Stimulated activated CD4-positive, alpha-beta T cell treated with anti-CD3 and anti-CD28 coated beads, Interleukin-4, amount 100 ng/mL, for 24 hours (primary cell): ENCODE measurements at regions not wholly inside any gene's neighbourhood (a gene's known extent, or its start where the extent isn't known, plus 50 kb on each side); places are given as distances from the start of the nearest gene placed in this dataset.
"Not testable (repeated sequence)": the region's sequence is repeated elsewhere in the genome, so short reads cannot be mapped to it uniquely, and the experiment has no call there.

Source experiments
- DNase-seq: peaks from one replicate; pipeline ENCODE4 v3.0.0-alpha.2; 2020

DNA sequence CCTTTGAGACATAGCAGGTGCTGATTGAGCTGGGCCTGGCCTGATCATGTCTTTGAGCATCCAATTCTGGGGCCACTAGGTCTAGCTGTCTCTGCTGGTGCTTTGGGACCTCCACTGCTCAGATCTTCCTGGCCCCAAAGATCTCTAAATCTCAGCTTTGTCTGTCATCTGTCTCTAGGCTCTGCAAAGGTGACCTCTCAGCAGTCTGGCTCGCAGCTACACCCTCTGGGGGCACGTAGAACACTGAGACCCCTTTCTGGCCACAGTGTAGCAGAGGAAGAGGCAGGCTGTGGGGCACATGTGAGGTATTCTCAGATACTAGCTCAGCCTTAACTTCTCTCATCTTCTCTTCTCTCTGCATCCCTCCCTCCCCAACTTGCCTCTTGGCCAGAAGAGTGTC lies 298.1 kb upstream of the PLGLB1 start:
- DNase-seq, result not testable (repeated sequence)

DNA sequence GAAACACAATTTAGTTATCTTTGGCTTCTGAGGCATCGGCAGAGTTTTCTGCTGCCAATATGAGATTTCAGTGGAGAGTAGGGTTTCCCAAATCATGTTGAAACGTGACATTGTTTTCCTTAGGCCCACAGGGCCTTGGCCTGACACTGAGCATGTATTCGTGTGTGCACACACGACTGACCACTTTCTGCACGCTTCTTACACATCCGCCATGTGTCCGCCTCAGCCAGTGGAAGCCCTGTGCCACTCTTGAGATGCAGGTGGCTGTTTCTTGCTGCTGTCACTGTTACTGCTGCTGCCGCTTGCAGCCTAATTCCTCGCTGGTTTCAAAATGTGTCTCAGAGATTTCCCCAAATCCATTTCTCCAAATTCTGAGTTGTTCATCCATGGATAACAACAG lies 299.6 kb upstream of the PLGLB1 start:
- DNase-seq, result not testable (repeated sequence)

DNA sequence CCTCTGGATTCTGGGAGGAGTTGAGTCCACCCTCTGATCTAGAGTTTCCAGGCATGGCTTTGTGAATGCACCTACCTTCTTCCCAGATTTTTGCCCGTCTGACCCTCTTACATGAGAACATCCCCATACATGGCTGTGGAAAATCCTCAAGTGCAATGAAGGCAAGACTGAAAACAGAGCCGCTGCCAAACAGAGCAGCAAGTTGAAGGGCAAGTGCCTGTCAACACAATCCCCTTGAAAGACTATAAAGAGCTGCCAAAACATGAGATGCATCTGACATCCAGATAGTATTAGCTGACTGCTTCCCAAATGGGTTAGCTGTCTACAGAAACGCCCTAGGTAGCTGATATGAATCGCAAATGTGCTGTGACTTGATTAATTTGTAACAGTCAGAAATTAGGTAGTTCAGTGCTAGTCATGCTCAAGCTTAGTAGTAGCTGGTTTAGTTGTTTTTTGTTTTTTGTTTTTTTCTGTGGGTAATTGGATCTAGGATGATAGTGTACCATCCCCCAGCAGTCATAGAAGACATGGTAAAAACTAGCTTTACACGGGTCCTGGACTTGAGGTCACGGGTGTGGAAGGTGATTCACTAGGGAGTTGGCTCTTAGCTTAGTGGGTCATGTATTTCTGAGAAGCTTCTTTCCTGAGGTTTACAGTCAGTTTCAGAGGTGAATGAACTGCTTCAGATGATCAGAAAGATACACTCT lies 302.8 kb upstream of the PLGLB1 start:
- not testable (repeated sequence) for DNase-seq

DNA sequence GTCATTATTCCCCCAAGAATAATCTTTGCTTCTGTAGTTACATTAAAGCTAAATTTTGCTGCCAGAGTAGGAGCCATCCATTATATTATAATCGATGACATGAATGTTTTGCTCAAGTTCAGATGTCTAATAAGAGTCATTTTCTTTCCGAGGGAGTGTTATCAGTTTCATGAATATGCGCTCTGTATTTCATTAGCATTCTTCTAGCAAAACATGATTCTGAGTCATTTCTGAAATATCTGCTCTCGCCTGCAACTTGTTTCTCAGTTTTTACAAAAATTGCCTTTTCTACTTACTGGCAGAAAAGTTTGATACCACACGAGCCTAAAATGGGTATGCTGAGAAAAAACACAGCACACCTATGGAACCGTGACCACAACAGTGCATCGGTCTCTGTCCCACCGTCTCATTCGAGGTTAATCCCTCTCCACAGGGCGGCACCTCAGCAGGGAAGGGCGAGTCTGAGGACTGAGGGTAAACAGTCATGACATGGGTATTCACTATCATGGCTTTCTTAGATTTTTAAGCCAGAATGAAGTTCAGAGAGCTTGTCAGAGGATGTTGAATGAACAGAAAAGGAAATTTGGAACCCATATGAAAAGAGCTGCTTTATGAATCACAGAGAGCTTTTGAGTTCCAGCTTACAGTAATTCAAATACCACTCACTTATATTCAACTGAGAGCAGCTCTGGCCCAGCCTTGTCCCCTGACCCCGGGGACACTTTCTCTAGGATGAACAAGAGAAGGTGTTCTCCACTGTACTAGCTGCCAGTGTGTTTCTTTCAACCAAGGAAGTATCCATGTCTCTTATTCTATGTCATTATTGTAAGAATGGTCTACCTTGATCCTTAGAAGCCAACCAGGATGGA lies 303.6 kb upstream of the PLGLB1 start:
- not testable (repeated sequence) for DNase-seq

DNA sequence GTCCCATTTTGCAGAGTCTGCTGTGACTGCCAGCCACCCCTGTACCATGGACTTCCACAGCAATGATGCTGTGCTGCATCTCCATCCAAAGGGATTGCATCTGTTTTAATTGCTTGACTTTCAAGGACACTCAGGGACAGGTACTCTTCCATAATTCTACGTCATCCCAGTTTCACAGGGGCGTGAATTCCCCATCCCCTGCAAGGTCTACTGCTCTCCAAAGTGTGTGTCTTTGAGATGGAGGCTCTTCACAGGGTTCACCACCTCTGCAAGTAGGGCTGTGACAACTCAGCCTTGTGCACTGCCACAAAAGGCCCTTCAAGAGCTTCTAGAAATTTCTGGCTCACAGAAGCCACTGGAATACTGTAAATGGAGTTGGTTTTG lies 304.3 kb upstream of the PLGLB1 start:
- not testable (repeated sequence) for DNase-seq

DNA sequence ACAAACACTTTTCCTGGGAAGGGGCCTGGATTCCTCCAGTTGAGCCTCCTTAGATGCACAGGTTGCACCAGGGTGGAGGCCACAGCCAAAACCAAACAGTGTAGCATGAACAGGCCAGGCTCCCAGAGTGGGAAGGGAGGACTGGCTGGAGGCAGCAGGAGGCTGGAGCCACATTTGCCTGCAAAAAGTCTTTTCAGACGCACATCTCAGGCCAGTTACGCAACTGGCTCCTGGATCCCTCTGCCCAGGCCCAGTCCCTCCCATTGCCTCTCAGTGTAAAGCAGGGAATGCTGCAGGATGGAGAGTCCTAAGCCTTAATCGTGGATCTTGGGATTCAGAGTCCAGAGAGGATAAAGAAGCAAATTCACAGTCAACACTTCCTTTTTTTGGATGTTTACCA lies 305.1 kb upstream of the PLGLB1 start:
- DNase-seq, result not testable (repeated sequence)

DNA sequence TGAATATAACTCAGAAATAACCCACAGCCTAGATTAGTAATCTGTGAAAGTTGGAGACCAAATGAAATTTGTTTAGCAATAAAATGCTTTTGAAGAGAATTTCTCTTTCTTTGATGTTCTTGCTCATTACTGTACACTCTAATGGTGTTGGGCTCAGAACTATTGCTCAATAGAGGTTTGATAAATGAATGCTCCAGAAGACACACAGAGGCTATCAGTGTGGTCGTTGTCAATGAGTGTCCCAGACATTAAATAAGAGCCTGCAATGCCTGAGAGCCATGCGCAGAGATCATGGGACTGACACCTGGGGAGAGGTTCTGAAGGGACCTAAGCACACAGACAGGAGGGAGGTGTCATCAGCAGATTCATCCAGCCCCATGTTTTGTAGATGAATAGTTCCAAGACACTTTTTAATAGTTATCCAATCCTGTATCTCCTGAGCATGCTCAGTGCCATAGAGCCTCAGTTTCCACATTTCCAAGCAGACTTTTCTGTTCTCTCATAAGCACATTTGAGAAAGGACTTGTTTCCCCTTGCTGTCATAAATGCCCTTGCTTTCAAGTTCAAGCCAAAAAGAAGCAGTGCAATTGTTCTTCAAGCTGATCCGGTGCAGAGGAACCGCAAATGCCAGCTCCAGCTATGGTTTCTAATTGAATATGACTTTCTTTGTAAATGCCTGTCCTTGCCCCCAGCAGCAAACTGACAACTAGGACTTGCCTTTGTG lies 306.2 kb upstream of the PLGLB1 start:
- DNase-seq, result not testable (repeated sequence)

DNA sequence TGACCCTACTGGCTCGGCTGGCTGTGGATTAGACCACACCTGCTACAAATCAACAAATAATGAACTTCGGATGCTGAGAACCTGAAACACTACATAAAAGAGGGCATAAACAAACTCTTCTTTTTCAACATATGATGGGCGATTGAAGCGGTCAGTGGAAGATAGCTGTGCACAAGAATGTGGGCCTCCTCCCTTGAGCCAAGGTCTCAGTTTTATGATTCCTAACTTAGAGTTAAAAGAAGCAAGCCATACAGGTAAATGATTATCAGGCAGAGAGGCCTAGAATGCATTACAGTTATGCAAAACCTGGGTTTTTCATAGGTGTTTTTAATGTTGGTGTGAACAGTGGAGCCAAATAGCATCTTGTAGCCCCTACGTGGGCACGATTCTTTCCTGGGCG lies 307.9 kb upstream of the PLGLB1 start:
- DNase-seq, result not testable (repeated sequence)

DNA sequence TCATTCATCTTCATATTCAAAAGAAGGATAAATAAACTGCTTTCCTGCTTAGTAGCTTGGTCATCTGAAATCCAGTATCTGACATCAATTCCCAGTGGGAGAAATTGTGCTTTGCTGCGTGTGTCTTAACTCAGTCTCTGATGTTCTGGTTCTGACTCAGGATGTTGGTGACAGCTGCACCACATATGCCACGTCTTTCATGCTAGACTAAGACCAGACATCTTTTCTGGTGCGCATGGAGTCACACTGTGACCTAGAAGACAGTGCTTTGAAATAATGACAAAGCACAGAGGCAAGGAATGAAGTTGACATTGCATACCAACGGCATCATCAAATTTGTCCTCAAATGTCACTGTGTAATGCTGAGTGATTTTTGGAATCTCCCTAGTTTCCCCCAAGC lies 308.8 kb upstream of the PLGLB1 start:
- not testable (repeated sequence) for DNase-seq

DNA sequence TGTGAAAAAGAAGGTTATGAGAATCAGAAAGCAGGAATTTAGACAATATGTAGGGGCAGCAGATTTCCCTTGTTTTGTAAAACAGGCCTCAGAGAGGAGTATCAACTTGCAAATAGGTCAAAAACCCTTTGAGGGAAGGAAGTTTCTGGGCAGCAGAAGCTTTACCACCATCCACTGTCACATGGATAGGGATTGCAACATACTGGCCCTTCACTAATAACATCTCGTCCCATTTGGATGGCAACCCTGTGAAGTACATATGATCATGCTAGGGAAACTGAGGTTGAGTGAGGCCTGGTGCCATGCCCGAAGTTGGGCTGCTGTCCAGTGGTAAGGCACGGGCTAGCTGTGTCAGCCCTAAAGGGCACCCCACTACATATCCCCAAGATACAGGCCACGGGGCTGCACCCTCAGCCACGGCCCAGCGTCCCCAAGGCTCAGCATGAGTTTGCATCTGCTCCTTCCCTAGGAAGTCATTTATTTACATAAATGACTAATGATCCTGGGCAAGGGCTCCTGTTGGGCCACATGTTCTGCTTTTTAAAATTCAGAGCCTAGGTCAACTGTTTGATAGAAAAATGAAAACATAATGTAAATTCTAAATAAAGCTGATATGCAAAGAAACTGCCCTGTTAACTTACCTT lies 310.4 kb upstream of the PLGLB1 start:
- DNase-seq, result not testable (repeated sequence)

DNA sequence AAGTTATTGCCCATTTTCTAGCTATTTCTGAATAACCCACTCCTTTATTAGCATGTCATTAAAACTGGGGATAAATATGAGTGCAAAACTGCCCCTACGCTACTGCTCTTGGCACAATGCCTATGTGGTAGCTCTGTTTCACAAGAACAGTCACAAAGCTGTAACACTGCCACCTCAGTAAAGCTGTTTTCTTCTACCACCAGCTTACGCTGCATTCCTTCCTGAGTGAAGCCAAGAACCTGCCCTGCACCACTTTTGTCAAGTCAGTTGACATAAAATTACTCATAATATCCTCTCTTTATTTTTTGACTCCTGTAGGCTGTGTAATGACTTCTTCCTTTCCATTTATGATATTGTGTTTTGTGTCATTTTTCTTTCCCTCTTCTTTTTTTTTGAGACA lies 313.2 kb upstream of the PLGLB1 start:
- DNase-seq, result not testable (repeated sequence)

DNA sequence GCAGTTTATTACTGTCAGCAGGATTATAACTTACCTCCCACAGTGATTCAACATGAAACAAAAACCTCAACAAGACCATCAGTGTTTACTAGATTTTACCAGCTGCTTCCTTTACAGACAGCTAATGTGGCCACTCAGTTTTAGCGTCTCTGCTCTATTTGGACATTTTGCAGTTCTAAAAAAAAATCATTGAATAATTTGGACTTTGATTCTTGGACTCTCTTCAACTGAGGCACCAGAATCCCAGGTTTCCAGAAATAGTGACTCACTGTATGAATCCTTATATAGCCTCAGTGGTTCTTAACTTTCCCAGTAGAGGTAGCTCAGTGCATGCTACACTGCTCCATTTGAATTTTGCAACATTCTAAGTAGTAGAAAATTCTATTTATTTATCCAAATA lies 317.4 kb upstream of the PLGLB1 start:
- not testable (repeated sequence) for DNase-seq

DNA sequence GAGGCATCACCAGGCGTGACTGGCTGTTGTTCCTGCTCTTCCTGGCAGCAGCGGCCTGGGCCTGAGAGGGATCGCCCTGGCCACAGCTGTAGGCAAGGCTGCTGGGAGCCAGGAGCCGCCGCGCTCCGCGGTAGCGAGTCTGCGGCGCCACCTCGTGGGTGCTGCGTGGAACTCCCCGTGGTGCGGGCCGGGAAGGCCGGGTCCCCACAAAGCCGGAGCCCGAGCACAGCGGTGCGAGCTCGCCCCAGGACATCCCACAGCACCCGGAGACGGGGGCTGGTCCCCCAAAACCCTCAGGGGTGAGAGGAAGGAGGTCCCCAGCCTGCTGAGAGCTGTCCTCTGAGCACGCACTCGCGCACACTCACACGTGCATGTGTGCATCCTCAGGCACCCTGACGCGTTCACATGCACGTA lies 320.0 kb upstream of the PLGLB1 start:
- peak; percentile 71 for DNase-seq

DNA sequence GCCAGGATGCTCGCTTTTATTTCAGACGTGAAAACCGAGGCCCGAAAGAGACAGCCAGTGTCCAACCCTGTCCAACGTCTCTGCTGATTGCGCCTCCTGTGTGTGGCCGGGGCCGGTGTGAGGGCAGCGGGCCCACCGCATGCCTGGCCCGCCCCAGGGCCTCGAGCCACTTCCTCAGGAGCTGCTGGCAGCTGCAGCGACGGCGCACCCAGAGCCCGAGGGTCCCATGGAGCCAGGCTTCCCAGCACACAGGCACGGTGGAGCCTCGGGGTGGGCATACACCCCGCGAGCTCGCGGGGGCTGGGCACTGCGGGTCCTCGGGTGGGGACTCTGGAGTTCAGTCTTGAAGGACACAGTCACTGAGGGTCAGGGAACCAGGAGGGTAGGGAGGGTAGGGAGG lies 320.5 kb upstream of the PLGLB1 start:
- not testable (repeated sequence) for DNase-seq

DNA sequence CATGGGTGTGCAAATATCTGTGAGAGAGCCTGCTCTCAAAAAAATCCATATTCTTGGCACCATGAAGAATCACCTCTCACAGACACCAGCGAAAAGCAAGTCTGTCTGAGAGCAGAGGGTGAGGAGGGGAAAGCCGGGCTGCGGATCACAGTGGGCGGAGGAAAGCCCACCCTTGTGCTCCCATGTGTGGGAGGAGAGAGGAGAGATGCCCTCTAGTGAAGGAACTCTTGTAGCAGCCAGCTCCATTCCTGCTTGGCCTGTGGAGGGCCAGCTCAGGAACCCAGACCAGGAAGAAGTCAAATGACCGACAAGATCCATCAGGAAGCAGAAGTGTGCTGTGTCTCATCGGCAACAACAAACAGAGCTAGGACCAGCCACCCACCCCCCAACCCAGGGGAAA lies 321.7 kb upstream of the PLGLB1 start:
- DNase-seq, result not testable (repeated sequence)

DNA sequence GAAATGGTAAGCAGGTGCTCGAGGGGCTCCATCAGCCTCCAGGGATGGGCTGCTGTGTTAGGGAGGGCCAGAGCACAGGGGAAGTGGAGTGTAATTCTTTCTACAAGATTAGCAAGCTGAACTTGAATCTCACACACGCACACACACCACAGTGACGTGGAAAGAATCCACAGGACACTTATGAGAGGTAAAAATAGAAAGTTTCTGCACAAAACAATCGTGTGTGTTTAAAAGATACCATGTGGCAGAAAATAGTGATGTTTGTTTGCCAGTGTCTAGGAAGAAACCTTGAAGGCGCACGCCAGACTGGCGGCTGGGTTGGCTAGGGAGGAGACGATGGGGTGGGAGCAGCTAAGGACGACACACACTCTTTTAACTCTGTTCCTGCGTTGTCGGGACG lies 323.6 kb upstream of the PLGLB1 start:
- not testable (repeated sequence) for DNase-seq

DNA sequence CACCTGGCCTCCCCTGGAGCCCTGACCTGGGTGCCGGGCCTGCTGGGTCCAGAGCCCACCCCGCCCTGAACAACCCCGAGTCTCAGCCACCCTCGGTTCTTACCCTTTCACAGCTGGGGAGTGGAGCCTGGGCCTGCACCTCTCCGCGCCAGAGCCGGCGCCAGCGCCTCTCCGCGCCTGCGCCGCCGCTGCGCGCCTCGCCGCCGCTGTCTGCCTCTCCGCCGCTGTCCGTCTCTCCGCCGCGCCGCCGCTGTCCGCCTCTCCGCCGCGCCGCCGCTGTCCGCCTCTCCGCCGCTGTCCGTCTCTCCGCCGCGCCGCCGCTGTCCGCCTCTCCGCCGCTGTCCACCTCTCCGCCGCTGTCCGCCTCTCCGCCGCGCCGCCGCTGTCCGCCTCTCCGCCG lies 326.9 kb upstream of the PLGLB1 start:
- not testable (repeated sequence) for DNase-seq

DNA sequence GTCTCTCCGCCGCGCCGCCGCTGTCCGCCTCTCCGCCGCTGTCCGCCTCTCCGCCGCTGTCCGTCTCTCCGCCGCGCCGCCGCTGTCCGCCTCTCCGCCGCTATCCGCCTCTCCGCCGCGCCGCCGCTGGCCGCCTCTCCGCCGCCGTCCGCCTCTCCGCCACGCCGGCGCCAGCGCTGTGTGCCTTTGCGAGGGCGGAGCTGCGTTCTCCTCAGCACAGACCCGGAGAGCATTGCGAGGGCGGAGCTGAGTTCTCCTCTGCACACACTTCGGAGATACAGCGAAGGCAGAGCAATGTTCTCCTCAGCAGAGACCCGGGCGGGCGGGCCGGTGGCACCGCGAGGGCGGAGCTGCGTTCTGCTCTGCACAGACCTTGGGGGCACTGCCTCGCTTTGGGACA lies 327.4 kb upstream of the PLGLB1 start:
- DNase-seq, result not testable (repeated sequence)

DNA sequence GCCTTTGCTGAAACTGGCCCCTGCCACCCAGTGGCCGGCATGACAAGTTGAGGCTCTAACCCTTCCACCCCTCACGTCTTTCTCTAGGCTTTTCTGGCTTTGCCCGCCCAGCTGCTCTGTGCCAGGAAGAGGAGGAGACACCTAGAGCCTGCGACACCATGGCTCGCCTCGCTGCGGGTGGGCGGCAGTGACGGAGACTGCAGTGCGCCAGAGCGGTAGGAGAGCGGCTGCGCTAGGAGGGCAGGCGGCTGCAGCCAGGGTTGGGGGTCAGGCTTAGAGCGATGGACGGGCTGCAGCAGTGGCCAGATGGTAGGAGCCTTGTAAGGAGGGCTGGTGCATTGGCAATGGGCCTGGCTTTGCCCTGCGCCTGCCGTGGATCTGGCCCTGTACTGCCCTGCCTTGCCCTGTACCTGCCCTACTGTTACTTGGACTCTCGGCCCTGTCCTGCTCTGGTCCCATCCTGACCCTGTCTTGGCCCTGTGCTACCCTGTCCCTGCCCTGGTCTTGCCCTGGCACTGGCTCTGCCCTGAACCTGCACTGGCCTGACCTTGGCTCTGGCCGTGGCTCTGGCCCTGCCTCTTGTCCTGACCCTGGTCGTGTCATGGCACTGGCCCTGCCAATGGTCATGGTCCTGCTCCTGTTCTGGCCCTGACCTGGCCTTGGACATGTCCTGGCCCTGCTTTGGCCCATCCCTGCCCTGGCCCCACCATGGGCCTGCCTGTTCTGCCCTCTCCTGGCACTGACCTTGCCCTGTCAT lies 330.7 kb upstream of the PLGLB1 start:
- DNase-seq, result not testable (repeated sequence)

DNA sequence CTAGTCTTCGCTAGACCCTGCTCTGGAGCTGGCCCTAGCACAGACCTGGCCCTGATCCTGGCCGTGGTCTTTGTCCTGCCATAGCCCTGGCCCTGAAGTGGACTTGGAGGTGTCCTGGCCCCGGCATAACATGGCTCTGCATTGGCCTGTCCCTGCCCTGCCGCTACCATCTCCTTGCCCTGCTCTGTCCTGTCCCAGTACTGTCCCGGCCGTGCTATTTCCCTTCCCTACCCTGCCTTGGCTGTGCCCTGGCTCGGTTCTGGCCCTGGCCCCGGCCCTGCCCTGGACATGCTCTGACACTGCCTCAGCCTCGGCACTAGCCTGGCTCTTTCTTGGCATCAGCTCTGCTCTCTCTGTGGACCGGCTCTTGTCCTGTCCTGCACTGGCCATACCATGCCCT lies 331.8 kb upstream of the PLGLB1 start:
- DNase-seq, result not testable (repeated sequence)

DNA sequence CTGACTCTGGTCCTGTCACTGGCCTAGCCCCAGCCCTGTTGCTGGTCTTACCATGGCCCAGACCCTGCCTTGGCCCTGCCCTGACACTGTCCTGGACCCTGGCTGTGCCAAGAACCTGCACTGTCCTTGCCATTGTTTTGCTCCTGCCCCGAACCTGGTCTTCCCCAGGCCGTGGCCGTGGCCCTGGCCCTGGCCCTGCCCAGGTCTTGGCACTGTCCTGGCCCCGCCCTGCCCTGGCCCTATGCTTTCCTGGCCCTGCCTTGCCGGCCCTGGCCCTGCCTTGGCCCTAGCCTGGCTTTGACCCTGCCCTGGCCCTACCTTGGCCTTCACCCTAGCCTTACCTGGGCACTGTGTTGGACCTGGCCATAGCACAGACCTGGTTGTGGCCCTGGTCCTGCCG lies 332.5 kb upstream of the PLGLB1 start:
- DNase-seq, result not testable (repeated sequence)

DNA sequence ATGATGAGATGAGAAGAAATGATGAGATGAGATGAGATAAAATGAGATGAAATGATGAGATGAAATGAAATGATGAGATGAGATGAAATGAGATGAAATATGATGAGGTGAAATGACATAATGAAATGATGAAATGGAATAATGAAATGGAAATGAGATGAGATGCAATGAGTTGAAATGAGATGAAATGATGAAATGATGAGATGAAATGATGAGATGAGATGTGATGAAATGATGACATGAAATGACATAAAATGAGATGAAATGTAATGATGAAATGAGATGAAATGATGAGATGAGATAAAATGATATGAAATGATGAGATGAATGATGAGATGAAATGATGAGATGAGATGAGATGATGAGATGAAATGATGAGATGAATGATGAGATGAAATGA lies 338.6 kb upstream of the PLGLB1 start:
- DNase-seq, result not testable (repeated sequence)
